ENCODE measurements at regions not wholly inside any gene's neighbourhood (a gene's known extent, or its start where the extent isn't known, plus 50 kb on each side); places are given as distances from the start of the nearest gene placed in this dataset.

GRCh38 chr1:240691909-240692705 lies 80.2 kb upstream of the GREM2 start:
- no peaks in the 10 kb centered on the region for H3K9me3 ChIP-seq (ENCODE audit: control insufficient read depth, insufficient read depth, low read length)
- no peak for DNase-seq (ENCODE audit: low read depth, low spot score)
- peak; percentile 98 for TF ChIP-seq CTCF (IDR thresholded peaks at IDR 0.05; ENCODE audit: low read depth, low read length)
- H3K27me3 ChIP-seq (ENCODE audit: control insufficient read depth, insufficient read depth, low read length), result no peaks in the 10 kb centered on the region
- ChIA-PET CTCF (interaction anchor here (0.5 to 3.6 kb wide), 50 partner anchors 9 to 756 kb away, joined by 3 to 29 read pairs (median 4); partner anchors contain the start of gene GREM2), POLR2A (interaction anchor here (1.0 to 1.9 kb wide), 4 partner anchors 9 to 501 kb away, joined by 3 to 12 read pairs (median 6); partner anchors contain the start of gene GREM2)
- H3K4me3 ChIP-seq (ENCODE audit: low read depth, low read length), result no peak overlapping the region
- no peak overlapping the region for H3K27ac ChIP-seq (ENCODE audit: low read depth, low read length)

- CTCF ChIA-PET, result interaction anchor here (0.6 to 3.6 kb wide), 36 partner anchors 8 to 688 kb away, joined by 3 to 29 read pairs (median 4); partner anchors contain the start of gene GREM2
- H3K27me3 ChIP-seq (ENCODE audit: control insufficient read depth, insufficient read depth, low read length), result no peaks in the 10 kb centered on the region
- no peak for TF ChIP-seq CTCF (IDR thresholded peaks at IDR 0.05; ENCODE audit: low read depth, low read length)
- H3K27ac ChIP-seq (ENCODE audit: low read depth, low read length), result no peak overlapping the region
- H3K4me3 ChIP-seq (ENCODE audit: low read depth, low read length), result no peak overlapping the region
- DNase-seq (ENCODE audit: low read depth, low spot score), result no peak
- H3K9me3 ChIP-seq (ENCODE audit: control insufficient read depth, insufficient read depth, low read length), result no peaks in the 10 kb centered on the region
- POLR2A ChIA-PET, result interaction anchor here (1.0 to 1.9 kb wide), 4 partner anchors 10 to 501 kb away, joined by 3 to 12 read pairs (median 6); partner anchors contain the start of gene GREM2
Observed at GRCh38 chr1:240691501-240691900, 79.5 kb upstream of the GREM2 start.

GRCh38 chr1:240687820-240688219 lies 75.9 kb upstream of the GREM2 start:
- POLR2A ChIA-PET, result no interaction called here
- Histone ChIP-seq H3K27me3 (ENCODE audit: control insufficient read depth, insufficient read depth, low read length) (no peaks in the 10 kb centered on the region), H3K4me3 (ENCODE audit: low read depth, low read length) (no peak overlapping the region), H3K9me3 (ENCODE audit: control insufficient read depth, insufficient read depth, low read length) (no peaks in the 10 kb centered on the region), H3K27ac (ENCODE audit: low read depth, low read length) (no peak overlapping the region)
- CTCF ChIA-PET, result interaction anchor here (1.1 kb wide), 2 partner anchors 232 to 497 kb away, joined by 3 to 4 read pairs; no protein-coding TSS in a partner anchor
- no peak for DNase-seq (ENCODE audit: low read depth, low spot score)
- TF ChIP-seq CTCF (IDR thresholded peaks at IDR 0.05; ENCODE audit: low read depth, low read length), result no peak

- DNase-seq (ENCODE audit: low read depth, low spot score), result no peak
- Histone ChIP-seq H3K27ac (ENCODE audit: low read depth, low read length) (no peak overlapping the region), H3K9me3 (ENCODE audit: control insufficient read depth, insufficient read depth, low read length) (no peaks in the 10 kb centered on the region; the same call in 1 of the 2 replicates), H3K27me3 (ENCODE audit: control insufficient read depth, insufficient read depth, low read length) (no peaks in the 10 kb centered on the region), H3K4me3 (ENCODE audit: low read depth, low read length) (no peak overlapping the region)
- ChIA-PET CTCF (interaction anchor here (0.7 to 1.3 kb wide), 2 partner anchors 8 to 494 kb away, joined by 3 to 6 read pairs; no protein-coding TSS in a partner anchor), POLR2A (no interaction called here)
- TF ChIP-seq CTCF (IDR thresholded peaks at IDR 0.05; ENCODE audit: low read depth, low read length), result no peak
Observed at GRCh38 chr1:240683576-240683975, 71.6 kb upstream of the GREM2 start.

- H3K27ac ChIP-seq (ENCODE audit: low read depth, low read length), result no peak overlapping the region
- ChIA-PET CTCF (interaction anchor here (0.7 to 1.3 kb wide), 2 partner anchors 9 to 494 kb away, joined by 3 to 6 read pairs; no protein-coding TSS in a partner anchor), POLR2A (no interaction called here)
- no peak overlapping the region for H3K4me3 ChIP-seq (ENCODE audit: low read depth, low read length)
- DNase-seq (ENCODE audit: low read depth, low spot score), result no peak
- H3K9me3 ChIP-seq (ENCODE audit: control insufficient read depth, insufficient read depth, low read length), result no peaks in the 10 kb centered on the region; the same call in 1 of the 2 replicates
- TF ChIP-seq CTCF (IDR thresholded peaks at IDR 0.05; ENCODE audit: low read depth, low read length), result no peak
- H3K27me3 ChIP-seq (ENCODE audit: control insufficient read depth, insufficient read depth, low read length), result no peaks in the 10 kb centered on the region
Observed at GRCh38 chr1:240682859-240683242, 70.9 kb upstream of the GREM2 start.

Data from AG04450 (cell line).